Stimulated activated CD8-positive, alpha-beta memory T cell treated with anti-CD3 and anti-CD28 coated beads, Interleukin-4, amount 100 ng/mL, for 1 hour (primary cell): ENCODE measurements at regions not wholly inside any gene's neighbourhood (a gene's known extent, or its start where the extent isn't known, plus 50 kb on each side); places are given as distances from the start of the nearest gene placed in this dataset.

Experiments
- DNase-seq, 2 donors: peaks; one replicate each; pipeline ENCODE4 v3.0.0-alpha.2; 2020; ENCODE audit warnings: low read depth in 2 of 2, low spot score in 1 of 2

GRCh38 chr11:70624598-70624993 is 226.3 kb downstream of the CTTN start:
- no peak for DNase-seq

- DNase-seq: no peak
Measured at GRCh38 chr11:70625051-70625450, 226.7 kb downstream of the CTTN start.

- no peak for DNase-seq
Measured at GRCh38 chr11:70625582-70626518, 227.5 kb downstream of the CTTN start.

- no peak for DNase-seq
Measured at GRCh38 chr11:70627219-70627618, 228.9 kb downstream of the CTTN start.

GRCh38 chr11:70628176-70628854 is 230.0 kb downstream of the CTTN start:
- no peak for DNase-seq

- DNase-seq: no peak
Measured at GRCh38 chr11:70628855-70629844, 230.8 kb downstream of the CTTN start.

GRCh38 chr11:70630068-70630467 is 231.7 kb downstream of the CTTN start:
- no peak for DNase-seq

GRCh38 chr11:70630816-70631623 is 232.7 kb downstream of the CTTN start:
- no peak for DNase-seq

GRCh38 chr11:70631624-70632047 is 233.3 kb downstream of the CTTN start:
- no peak for DNase-seq

- no peak for DNase-seq
Measured at GRCh38 chr11:70633610-70634009, 235.3 kb downstream of the CTTN start.

- no peak for DNase-seq
Measured at GRCh38 chr11:70636659-70637058, 238.3 kb downstream of the CTTN start.

- DNase-seq: no peak
Measured at GRCh38 chr11:70637186-70637800, 239.0 kb downstream of the CTTN start.

- no peak for DNase-seq
Measured at GRCh38 chr11:70637949-70638583, 239.7 kb downstream of the CTTN start.

- no peak for DNase-seq
Measured at GRCh38 chr11:70640408-70640807, 242.1 kb downstream of the CTTN start.

GRCh38 chr11:70641369-70641768 is 243.0 kb downstream of the CTTN start:
- DNase-seq: no peak

- DNase-seq: no peak
Measured at GRCh38 chr11:70642266-70642665, 243.9 kb downstream of the CTTN start.

GRCh38 chr11:70643642-70644041 is 245.3 kb downstream of the CTTN start:
- no peak for DNase-seq

GRCh38 chr11:70644343-70645060 is 246.2 kb downstream of the CTTN start:
- no peak for DNase-seq

GRCh38 chr11:70645537-70645936 is 247.2 kb downstream of the CTTN start:
- DNase-seq: no peak
